Ishikawa (cell line): ENCODE measurements at regions not wholly inside any gene's neighbourhood (a gene's known extent, or its start where the extent isn't known, plus 50 kb on each side); places are given as distances from the start of the nearest gene placed in this dataset.

ENCODE experiments used
- CEBPB ChIP-seq: IDR thresholded peaks from 2 replicates; pipeline ENCODE4 v1.6.1; 2012
- CREB1 ChIP-seq: IDR thresholded peaks from 2 replicates; pipeline ENCODE4 v1.6.1; 2012; ENCODE audit warnings: low read depth
- EGR1 ChIP-seq: IDR thresholded peaks from 2 replicates; pipeline ENCODE4 v1.6.1; 2012
- EP300 ChIP-seq: IDR thresholded peaks from 2 replicates; pipeline ENCODE4 v1.6.1; 2012; ENCODE audit warnings: borderline replicate concordance
- FOXM1 ChIP-seq: IDR thresholded peaks from 2 replicates; pipeline ENCODE4 v1.6.1; 2012; ENCODE audit warnings: low read depth, borderline replicate concordance
- NFIC ChIP-seq: IDR thresholded peaks from 2 replicates; pipeline ENCODE4 v1.6.1; 2012
- RAD21 ChIP-seq: IDR thresholded peaks from 2 replicates; pipeline ENCODE4 v1.6.1; 2012; ENCODE audit warnings: low read depth
- TAF1 ChIP-seq: IDR thresholded peaks from 2 replicates; pipeline ENCODE4 v1.6.1; 2012; ENCODE audit warnings: low read depth, mild to moderate bottlenecking
- TCF12 ChIP-seq: IDR thresholded peaks from 2 replicates; pipeline ENCODE4 v1.6.1; 2012; ENCODE audit warnings: low read depth
- TEAD4 ChIP-seq: IDR thresholded peaks from 2 replicates; pipeline ENCODE4 v1.6.1; 2012
- YY1 ChIP-seq: IDR thresholded peaks from 2 replicates; pipeline ENCODE4 v1.6.1; 2012; ENCODE audit warnings: low read depth
- ZBTB7A ChIP-seq: IDR thresholded peaks from 2 replicates; pipeline ENCODE4 v1.6.1; 2012; ENCODE audit warnings: low read depth
- TF ChIP-seq, protein P1 (sequence below): IDR thresholded peaks from 2 replicates; pipeline ENCODE4 v1.6.1; 2012
- TF ChIP-seq, protein P2 (sequence below): IDR thresholded peaks from 2 replicates; pipeline ENCODE4 v1.6.1; 2012
- TF ChIP-seq, protein P3 (sequence below): IDR thresholded peaks from 2 replicates; pipeline ENCODE4 v1.6.1; 2012; ENCODE audit warnings: low read depth, mild to moderate bottlenecking

DNA sequence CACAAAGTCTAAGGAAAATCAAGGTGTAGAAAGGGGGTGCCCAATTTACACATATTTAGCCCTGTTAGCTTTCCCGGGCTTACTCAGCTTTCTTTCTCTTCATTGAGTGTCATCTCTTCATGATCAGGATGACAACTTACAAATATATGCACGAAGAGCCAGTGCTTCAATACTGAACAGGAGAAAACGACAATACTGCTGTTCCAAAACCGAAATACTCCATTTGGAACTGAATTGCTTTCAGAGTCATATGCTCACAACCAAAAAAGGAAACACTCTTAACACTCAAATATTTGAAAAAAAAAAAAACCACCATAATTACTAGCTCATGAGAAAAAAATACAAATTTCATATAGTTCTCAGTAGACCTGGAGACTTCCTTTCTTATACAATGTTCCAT lies 272.1 kb upstream of the DUSP10 start:
- TF ChIP-seq, protein P1, sequence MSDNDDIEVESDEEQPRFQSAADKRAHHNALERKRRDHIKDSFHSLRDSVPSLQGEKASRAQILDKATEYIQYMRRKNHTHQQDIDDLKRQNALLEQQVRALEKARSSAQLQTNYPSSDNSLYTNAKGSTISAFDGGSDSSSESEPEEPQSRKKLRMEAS: no peak

DNA sequence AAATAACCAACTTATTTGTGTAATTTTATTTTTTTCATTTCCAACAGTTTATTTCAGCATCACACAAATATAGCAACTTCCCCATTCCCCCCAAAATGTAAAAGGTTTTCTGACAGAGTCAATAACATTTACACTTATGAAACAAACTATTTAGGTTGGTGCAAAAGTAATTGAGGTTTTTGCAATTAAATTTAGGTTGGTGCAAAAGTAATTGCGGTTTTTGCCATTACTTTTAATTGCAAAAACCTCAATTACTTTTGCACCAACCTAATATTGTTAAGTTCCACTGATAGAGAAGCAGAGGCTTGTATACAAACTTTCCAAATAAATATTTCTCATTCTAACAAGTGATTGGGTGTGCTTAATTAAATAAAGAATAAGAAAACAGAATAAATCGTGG lies 270.9 kb upstream of the DUSP10 start:
- TF ChIP-seq EGR1 (no peak), TCF12 (no peak), TAF1 (no peak), RAD21 (no peak), EP300 (no peak), CEBPB (no peak), TEAD4 (no peak), YY1 (no peak), NFIC (no peak), CREB1 (no peak), FOXM1 (no peak), ZBTB7A (no peak)
- TF ChIP-seq, protein P1: no peak
- TF ChIP-seq, protein P2, sequence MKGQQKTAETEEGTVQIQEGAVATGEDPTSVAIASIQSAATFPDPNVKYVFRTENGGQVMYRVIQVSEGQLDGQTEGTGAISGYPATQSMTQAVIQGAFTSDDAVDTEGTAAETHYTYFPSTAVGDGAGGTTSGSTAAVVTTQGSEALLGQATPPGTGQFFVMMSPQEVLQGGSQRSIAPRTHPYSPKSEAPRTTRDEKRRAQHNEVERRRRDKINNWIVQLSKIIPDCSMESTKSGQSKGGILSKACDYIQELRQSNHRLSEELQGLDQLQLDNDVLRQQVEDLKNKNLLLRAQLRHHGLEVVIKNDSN: no peak
- TF ChIP-seq, protein P3, sequence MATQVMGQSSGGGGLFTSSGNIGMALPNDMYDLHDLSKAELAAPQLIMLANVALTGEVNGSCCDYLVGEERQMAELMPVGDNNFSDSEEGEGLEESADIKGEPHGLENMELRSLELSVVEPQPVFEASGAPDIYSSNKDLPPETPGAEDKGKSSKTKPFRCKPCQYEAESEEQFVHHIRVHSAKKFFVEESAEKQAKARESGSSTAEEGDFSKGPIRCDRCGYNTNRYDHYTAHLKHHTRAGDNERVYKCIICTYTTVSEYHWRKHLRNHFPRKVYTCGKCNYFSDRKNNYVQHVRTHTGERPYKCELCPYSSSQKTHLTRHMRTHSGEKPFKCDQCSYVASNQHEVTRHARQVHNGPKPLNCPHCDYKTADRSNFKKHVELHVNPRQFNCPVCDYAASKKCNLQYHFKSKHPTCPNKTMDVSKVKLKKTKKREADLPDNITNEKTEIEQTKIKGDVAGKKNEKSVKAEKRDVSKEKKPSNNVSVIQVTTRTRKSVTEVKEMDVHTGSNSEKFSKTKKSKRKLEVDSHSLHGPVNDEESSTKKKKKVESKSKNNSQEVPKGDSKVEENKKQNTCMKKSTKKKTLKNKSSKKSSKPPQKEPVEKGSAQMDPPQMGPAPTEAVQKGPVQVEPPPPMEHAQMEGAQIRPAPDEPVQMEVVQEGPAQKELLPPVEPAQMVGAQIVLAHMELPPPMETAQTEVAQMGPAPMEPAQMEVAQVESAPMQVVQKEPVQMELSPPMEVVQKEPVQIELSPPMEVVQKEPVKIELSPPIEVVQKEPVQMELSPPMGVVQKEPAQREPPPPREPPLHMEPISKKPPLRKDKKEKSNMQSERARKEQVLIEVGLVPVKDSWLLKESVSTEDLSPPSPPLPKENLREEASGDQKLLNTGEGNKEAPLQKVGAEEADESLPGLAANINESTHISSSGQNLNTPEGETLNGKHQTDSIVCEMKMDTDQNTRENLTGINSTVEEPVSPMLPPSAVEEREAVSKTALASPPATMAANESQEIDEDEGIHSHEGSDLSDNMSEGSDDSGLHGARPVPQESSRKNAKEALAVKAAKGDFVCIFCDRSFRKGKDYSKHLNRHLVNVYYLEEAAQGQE: no peak

DNA sequence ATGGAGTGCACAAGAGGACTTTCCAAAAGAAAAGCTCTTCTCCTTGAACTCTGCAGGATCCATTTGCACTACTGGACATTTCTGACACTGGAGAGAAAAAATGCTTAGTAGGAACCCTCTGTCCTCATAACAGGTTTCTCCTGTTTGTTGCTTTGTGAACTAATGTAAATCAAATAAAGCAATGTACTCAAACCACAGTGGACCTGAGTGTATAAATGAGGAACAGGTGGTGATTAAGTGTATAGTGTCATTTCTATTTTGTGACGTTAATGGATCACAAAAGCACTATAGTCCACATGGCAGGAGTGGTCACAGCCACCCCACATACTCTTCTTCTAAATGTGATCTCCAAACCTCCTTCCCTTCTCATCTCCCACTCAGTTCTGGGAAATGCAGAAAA lies 268.4 kb upstream of the DUSP10 start:
- no peak for TF ChIP-seq EP300
- TF ChIP-seq EGR1: no peak
- no peak for TF ChIP-seq FOXM1
- TF ChIP-seq TEAD4: no peak
- TF ChIP-seq ZBTB7A: no peak
- TF ChIP-seq, protein P1: no peak
- TF ChIP-seq TCF12: no peak
- TF ChIP-seq, protein P2: no peak

DNA sequence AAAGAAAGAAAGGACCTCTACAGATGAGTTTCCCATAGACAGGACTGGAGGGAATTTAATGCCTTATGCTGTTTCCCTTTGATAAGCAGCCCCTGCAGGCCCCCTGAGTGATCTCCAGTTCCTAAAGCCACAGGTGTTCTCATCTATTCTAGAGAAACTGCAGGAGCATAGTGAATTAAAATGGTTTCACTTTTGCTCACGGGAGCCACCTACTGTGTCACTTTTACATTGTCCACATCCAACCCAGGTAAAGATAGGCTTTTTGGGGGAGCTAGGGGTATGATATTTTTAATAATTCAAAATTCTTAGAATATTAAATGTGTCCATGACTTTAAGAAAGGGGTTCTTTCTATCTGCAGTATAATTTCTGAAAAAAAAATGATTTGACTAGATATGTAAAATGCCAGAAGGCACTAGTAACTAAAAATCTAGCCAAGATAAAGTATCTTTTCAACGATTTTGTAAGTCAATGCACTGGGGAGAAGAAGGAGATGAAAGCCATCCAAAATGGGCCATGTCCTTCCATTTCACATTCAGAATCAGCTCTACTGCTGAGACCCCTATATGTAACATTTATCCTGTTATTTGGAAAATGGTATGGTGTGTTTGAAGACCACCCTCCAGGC lies 267.3 kb upstream of the DUSP10 start:
- TF ChIP-seq YY1 (no peak), NFIC (no peak), RAD21 (peak; percentile 12; the same call in 1 of the 2 replicates), ZBTB7A (no peak), EGR1 (no peak)

DNA sequence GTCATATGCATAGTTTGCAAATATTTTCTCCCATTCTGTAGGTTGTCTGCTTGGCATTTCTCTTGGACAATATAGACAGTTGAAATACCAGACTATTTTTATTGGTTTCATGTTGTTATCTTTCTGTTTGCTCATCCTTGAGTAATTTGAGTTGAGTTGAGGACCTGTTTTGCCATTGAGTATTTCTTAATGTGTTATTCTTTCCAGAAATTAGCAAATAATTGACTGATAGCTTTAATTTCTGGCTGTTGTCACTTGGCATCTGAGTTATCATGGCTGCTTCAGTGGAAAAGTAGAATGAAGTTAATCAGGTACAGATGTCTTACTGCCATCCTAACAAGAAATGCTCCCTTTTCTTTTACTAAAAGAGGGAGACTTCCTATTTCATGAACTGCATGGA lies 264.8 kb upstream of the DUSP10 start:
- TF ChIP-seq RAD21 (no peak), TAF1 (no peak), NFIC (no peak), TEAD4 (no peak), EGR1 (no peak), YY1 (no peak), FOXM1 (no peak), CREB1 (no peak), TCF12 (no peak)
- TF ChIP-seq, protein P1: no peak
- TF ChIP-seq, protein P2: no peak
- TF ChIP-seq, protein P3: no peak

DNA sequence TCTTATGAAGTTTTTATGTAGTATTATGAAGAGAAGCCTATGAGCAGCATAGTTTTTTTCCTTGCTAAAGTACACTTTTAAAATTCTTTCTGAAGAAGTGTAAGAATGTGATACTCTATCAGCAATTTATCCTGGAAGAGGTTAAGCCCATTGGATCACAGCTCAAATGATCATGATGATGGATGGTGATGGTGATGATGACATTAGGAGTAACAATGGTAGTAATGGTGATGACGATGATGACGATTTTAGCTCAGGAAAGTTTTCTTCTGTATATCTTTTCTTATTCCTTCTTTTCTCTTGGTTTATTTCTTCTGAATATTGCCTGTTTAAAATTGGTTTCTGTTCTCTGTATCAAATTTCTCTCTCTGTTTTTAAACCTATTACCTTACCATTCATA lies 262.9 kb upstream of the DUSP10 start:
- TF ChIP-seq NFIC (no peak), TEAD4 (no peak), YY1 (no peak), CREB1 (no peak), EGR1 (no peak), TCF12 (no peak), RAD21 (no peak), FOXM1 (no peak), CEBPB (no peak), ZBTB7A (no peak), TAF1 (no peak), EP300 (no peak)
- TF ChIP-seq, protein P2: no peak
- TF ChIP-seq, protein P3: no peak
- TF ChIP-seq, protein P1: no peak
